Kidney (tissue), 13 donors: ENCODE measurements at regions not wholly inside any gene's neighbourhood (a gene's known extent, or its start where the extent isn't known, plus 50 kb on each side); places are given as distances from the start of the nearest gene placed in this dataset.

ENCODE experiments used
- DNase-seq, 5 donors: peaks; one replicate each; pipeline ENCODE4 v3.0.0-alpha.2; 2013 to 2020
- FAIRE-seq: peaks from 2 replicates; lab custom pipeline; 2012; peaks lifted over from hg19 to GRCh38; lab: Jason Lieb, UNC
- H3K27ac ChIP-seq, 2 donors: one replicate each; pipeline ENCODE4 v1.7.0; 2013; ENCODE audit warnings: low read depth in 2 of 2, low read length in 2 of 2, inconsistent platforms in 1 of 2
- H3K27me3 ChIP-seq: one replicate; pipeline ENCODE4 v1.7.1; 2013; ENCODE audit warnings: low read length, inconsistent platforms; ENCODE audit not compliant: control insufficient read depth, insufficient read depth
- H3K36me3 ChIP-seq, 3 donors: one replicate each; pipeline versions ENCODE4 v1.7.0 to v1.7.1; 2013; ENCODE audit warnings: low read length in 3 of 3, control low read depth in 1 of 3, inconsistent platforms in 1 of 3; ENCODE audit not compliant: insufficient read depth in 3 of 3, control insufficient read depth in 2 of 3
- H3K4me1 ChIP-seq, 3 donors: one replicate each; pipeline versions ENCODE4 v1.7.0 to v1.7.1; 2013; ENCODE audit warnings: low read length in 3 of 3, inconsistent platforms in 1 of 3, low read depth in 1 of 3; ENCODE audit not compliant: control insufficient read depth in 2 of 3, insufficient read depth in 2 of 3
- H3K4me3 ChIP-seq, 3 donors: one replicate each; pipeline versions ENCODE4 v1.7.0 to v1.8.1; 2013; ENCODE audit warnings: low read length in 3 of 3, control low read depth in 1 of 3, inconsistent platforms in 1 of 3
- H3K9ac ChIP-seq, 3 donors: one replicate each; pipeline versions ENCODE4 v1.7.0 to v1.7.1; 2013; ENCODE audit warnings: low read length in 3 of 3, control low read depth in 1 of 3, inconsistent platforms in 1 of 3
- H3K9me3 ChIP-seq, 3 donors: one replicate each; pipeline versions ENCODE4 v1.7.0 to v1.7.1; 2013; ENCODE audit warnings: low read length in 3 of 3, control low read depth in 1 of 3, inconsistent platforms in 1 of 3; ENCODE audit not compliant: control insufficient read depth in 2 of 3, insufficient read depth in 1 of 3
- CTCF ChIP-seq: IDR thresholded peaks from 3 replicates; pipeline ENCODE4 v1.5.1; 2012; ENCODE audit warnings: mild to moderate bottlenecking, moderate library complexity, borderline replicate concordance; ENCODE audit not compliant: insufficient read depth; ENCODE audit errors: extremely low read depth
- intact Hi-C: fragments of 100-400 bp; cut with DNase I; formaldehyde crosslinking; loops from one replicate; pipeline ENCODE4 v1.11.1; 2022
- donor health status: control.
- donor health status: control.
- donor health status: control.
- donor health status: control.
- donor health status: control.
- donor health status: DM: yes; HTN: yes; CAD: no.
- donor health status: Normal renal cell carcinoma (clear cell type).

GRCh38 chr1:39091845-39092645 lies 65.9 kb downstream of the NDUFS5 start:
- peak; percentile 70 for TF ChIP-seq CTCF
- Histone ChIP-seq H3K4me1 (peaks cover 0 to 4% (median 0%) of the 10 kb centered on the region in 3 donors), H3K4me3 (no peak overlapping the region), H3K9ac (no peak overlapping the region), H3K27ac (no peak overlapping the region), H3K9me3 (no peaks in the 10 kb centered on the region), H3K27me3 (no peaks in the 10 kb centered on the region), H3K36me3 (no peaks in the 10 kb centered on the region)
- peak in 4 of 5 donors; percentile 71 to 91 (median 76) for DNase-seq
- no peak for FAIRE-seq
- intact Hi-C loops, result no loop called here

- intact Hi-C loops, result no loop called here
- TF ChIP-seq CTCF, result no peak
- H3K36me3 ChIP-seq, result no peaks in the 10 kb centered on the region
- H3K27ac ChIP-seq, result no peak overlapping the region
- H3K4me1 ChIP-seq, result peaks cover 0 to 4% (median 0%) of the 10 kb centered on the region in 3 donors
- FAIRE-seq (no peak), DNase-seq (no peak)
- H3K27me3 ChIP-seq, result no peaks in the 10 kb centered on the region
- H3K4me3 ChIP-seq, result no peak overlapping the region
- no peak overlapping the region for H3K9ac ChIP-seq
- H3K9me3 ChIP-seq, result no peaks in the 10 kb centered on the region
Observed at GRCh38 chr1:39094685-39095084, 68.5 kb downstream of the NDUFS5 start.

GRCh38 chr1:39098546-39099250 lies 72.5 kb downstream of the NDUFS5 start:
- no peaks in the 10 kb centered on the region for H3K36me3 ChIP-seq
- H3K4me3 ChIP-seq, result no peak overlapping the region
- H3K4me1 ChIP-seq, result peaks cover 3 to 5% (median 4%) of the 10 kb centered on the region in 3 donors
- DNase-seq (peak; percentile 74 to 83 (median 80)), FAIRE-seq (no peak)
- no peak overlapping the region for H3K27ac ChIP-seq
- peak; percentile 86 for TF ChIP-seq CTCF
- no peaks in the 10 kb centered on the region for H3K9me3 ChIP-seq
- H3K27me3 ChIP-seq, result no peaks in the 10 kb centered on the region
- H3K9ac ChIP-seq, result no peak overlapping the region
- intact Hi-C loops, result no loop called here
